SU-DHL-6 (cell line): ENCODE measurements at regions not wholly inside any gene's neighbourhood (a gene's known extent, or its start where the extent isn't known, plus 50 kb on each side); places are given as distances from the start of the nearest gene placed in this dataset.

Experiments used
- EZH2phosphoT487 ChIP-seq: fragments of 200-600 bp; sonication (generic), shearing (Covaris generic); conservative IDR thresholded peaks from 2 replicates; pipeline ENCODE4 v1.6.1; 2018; ENCODE audit warnings: mild to moderate bottlenecking, antibody characterized with exemption, low read length, moderate library complexity, mixed read lengths
- TF ChIP-seq, protein P1 (sequence below): fragments of 200-600 bp; sonication (generic); IDR thresholded peaks from one replicate; pipeline ENCODE4 v1.5.1; 2017; ENCODE audit warnings: antibody characterized with exemption, mild to moderate bottlenecking, low read length, moderate library complexity; ENCODE audit not compliant: insufficient read depth, poor library complexity, severe bottlenecking

DNA sequence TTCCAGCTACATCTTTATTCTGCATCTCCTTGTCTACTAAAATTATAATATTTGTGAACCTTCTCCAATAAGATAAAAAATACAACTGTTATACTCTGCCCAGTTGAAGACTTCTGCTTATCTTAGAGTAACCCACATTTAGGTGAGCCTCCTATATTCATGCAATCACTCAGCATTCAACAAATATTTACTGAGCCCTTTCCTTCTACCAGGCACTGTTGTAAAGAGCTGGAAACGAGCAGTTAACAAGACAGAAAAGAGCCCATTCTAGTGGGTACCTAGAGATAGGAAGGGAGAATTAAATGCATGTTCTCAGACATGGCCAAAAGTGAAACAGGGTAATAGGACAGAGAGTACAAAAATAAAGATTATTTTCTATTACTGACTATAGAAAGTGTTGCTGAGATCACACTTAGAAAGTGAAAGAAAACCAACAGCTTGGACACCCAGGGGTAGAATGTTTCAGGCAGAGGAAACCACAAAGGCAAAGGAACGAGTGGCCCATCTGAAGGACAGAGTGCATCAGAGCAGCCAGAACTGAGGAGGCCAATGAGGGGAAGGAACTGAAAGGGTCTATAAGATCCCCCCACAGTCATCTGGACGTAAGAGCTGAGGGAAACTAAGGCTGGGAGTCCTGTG, 50.8 kb upstream of the SMLR1 start:
- TF ChIP-seq, protein P1, sequence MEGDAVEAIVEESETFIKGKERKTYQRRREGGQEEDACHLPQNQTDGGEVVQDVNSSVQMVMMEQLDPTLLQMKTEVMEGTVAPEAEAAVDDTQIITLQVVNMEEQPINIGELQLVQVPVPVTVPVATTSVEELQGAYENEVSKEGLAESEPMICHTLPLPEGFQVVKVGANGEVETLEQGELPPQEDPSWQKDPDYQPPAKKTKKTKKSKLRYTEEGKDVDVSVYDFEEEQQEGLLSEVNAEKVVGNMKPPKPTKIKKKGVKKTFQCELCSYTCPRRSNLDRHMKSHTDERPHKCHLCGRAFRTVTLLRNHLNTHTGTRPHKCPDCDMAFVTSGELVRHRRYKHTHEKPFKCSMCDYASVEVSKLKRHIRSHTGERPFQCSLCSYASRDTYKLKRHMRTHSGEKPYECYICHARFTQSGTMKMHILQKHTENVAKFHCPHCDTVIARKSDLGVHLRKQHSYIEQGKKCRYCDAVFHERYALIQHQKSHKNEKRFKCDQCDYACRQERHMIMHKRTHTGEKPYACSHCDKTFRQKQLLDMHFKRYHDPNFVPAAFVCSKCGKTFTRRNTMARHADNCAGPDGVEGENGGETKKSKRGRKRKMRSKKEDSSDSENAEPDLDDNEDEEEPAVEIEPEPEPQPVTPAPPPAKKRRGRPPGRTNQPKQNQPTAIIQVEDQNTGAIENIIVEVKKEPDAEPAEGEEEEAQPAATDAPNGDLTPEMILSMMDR = no peak
- no peak for TF ChIP-seq EZH2phosphoT487
